Esophagus squamous epithelium (tissue), 5 donors: ENCODE measurements at regions not wholly inside any gene's neighbourhood (a gene's known extent, or its start where the extent isn't known, plus 50 kb on each side); places are given as distances from the start of the nearest gene placed in this dataset.

ENCODE experiments used
- DNase-seq: peaks from one replicate; lab custom pipeline; 2025; lab: John Stamatoyannopoulos, UW
- H3K27ac ChIP-seq, 4 donors: fragments of 200-600 bp; sonication (generic); one replicate each; pipeline ENCODE4 v1.5.1; 2016 to 2019; ENCODE audit warnings: mild to moderate bottlenecking in 1 of 4
- H3K27me3 ChIP-seq, 4 donors: fragments of 200-600 bp; sonication (generic); 1 replicate in 3 of 4; 2 replicates in 1 of 4; pipeline versions ENCODE4 v1.5.1 to v1.6.0; 2017 to 2021; ENCODE audit warnings: antibody characterized with exemption in 1 of 4
- H3K36me3 ChIP-seq, 3 donors: fragments of 200-600 bp; sonication (generic); one replicate each; pipeline ENCODE4 v1.5.1; 2016 to 2019
- H3K4me1 ChIP-seq, 3 donors: fragments of 200-600 bp; sonication (generic); one replicate each; pipeline ENCODE4 v1.5.1; 2017 to 2019
- H3K4me3 ChIP-seq, 4 donors: fragments of 200-600 bp; sonication (generic); 1 replicate in 3 of 4; 2 replicates in 1 of 4; pipeline ENCODE4 v1.5.1; 2016 to 2019; ENCODE audit warnings: mild to moderate bottlenecking in 2 of 4, moderate library complexity in 1 of 4
- H3K9me3 ChIP-seq, 3 donors: fragments of 200-600 bp; sonication (generic); one replicate each; pipeline ENCODE4 v1.5.1; 2016 to 2019
- POLR2A ChIP-seq, 4 donors: fragments of 450-650 bp; IDR thresholded peaks; one replicate each; pipeline ENCODE4 v1.6.1; 2017; ENCODE audit warnings: antibody characterized with exemption in 4 of 4, mild to moderate bottlenecking in 4 of 4, moderate library complexity in 3 of 4
- WGBS, 2 donors: methylation state at CpG; one replicate each; pipeline ENCODE4 v1.1.5; 2018; 5-methylcytosine and 5-hydroxymethylcytosine counted together
- intact Hi-C: fragments of 100-400 bp; cut with DNase I; formaldehyde crosslinking; loops from one replicate; pipeline ENCODE4 v1.15.0; 2022
- TF ChIP-seq, protein P1 (sequence below), 6 experiments: fragments of 450-650 bp in 4 of 6; fragments of 200-600 bp in 2 of 6; sonication (generic) in 2 of 6; IDR thresholded peaks; one replicate each; pipeline ENCODE4 v1.5.1; 2016 to 2019; ENCODE audit warnings: antibody characterized with exemption in 6 of 6, mild to moderate bottlenecking in 4 of 6, moderate library complexity in 4 of 6
- donor health status: DM: yes; HTN: yes; CAD: no.

DNA sequence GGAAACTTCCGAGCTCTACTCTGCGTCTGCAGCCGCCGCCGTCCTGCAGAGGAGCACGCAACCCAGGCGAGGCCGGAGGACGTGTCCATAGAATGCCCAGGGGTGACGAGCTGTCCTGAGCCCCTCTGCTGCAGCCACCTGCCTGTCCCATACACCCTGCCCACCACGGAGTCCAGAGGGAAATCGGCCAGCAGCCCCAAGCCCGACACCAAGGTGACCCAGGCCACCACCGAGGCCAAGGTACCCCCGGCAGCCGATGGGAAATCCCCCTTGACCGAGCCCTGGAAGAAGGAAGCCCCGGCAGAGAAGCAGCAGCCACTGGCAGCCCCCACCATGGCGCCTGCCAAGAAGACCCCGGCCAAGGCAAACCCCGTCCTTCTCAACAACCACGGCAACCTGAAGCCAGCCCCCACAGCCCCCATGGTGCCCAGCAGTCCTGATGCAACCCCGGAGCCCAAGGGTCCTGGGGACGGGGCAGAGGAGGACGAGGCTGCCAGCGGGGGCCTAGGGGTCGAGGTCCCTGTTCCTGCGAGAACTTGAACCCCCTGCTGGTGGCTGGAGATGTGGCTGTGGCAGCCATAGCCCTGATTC lies 128.7 kb upstream of the C14orf180 start:
- intact Hi-C loops, result no loop called here
- TF ChIP-seq, protein P1, sequence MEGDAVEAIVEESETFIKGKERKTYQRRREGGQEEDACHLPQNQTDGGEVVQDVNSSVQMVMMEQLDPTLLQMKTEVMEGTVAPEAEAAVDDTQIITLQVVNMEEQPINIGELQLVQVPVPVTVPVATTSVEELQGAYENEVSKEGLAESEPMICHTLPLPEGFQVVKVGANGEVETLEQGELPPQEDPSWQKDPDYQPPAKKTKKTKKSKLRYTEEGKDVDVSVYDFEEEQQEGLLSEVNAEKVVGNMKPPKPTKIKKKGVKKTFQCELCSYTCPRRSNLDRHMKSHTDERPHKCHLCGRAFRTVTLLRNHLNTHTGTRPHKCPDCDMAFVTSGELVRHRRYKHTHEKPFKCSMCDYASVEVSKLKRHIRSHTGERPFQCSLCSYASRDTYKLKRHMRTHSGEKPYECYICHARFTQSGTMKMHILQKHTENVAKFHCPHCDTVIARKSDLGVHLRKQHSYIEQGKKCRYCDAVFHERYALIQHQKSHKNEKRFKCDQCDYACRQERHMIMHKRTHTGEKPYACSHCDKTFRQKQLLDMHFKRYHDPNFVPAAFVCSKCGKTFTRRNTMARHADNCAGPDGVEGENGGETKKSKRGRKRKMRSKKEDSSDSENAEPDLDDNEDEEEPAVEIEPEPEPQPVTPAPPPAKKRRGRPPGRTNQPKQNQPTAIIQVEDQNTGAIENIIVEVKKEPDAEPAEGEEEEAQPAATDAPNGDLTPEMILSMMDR (IDR thresholded peaks at IDR 0.05), result no peak
- no peak for TF ChIP-seq POLR2A (IDR thresholded peaks at IDR 0.05)
- no peak for DNase-seq
- Histone ChIP-seq H3K36me3 (no peaks in the 10 kb centered on the region), H3K4me1 (no peaks in the 10 kb centered on the region), H3K27ac (no peak overlapping the region), H3K4me3 (no peak overlapping the region), H3K27me3 (peaks cover 0 to 43% (median 0%) of the 10 kb centered on the region in 4 donors), H3K9me3 (peaks cover 0 to 13% (median 7%) of the 10 kb centered on the region in 3 donors)
- whole genome bisulfite sequencing, 2 donors, result 97 to 99% methylated on average over 5 to 9 of the region's 28 CpGs

DNA sequence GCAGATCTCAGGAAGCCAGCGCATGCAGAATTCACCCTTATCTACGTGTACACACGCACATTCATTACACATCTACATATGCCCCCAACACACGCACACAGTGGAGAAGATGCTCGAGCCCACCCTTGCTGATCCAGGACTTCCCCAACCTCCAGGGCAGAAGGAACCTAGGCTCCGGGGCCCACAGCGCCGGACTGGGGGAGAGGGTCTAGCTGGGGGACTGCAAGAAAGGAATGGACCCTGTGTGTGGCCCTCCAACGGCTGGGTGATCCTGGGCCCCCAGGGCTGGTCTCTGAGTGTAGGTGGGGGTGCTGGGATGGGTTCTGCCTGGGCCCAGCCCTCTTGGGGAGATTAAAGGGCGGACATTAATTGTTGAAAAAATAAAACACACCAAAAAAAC lies 128.1 kb upstream of the C14orf180 start:
- no peak for DNase-seq
- Histone ChIP-seq H3K36me3 (no peaks in the 10 kb centered on the region), H3K27ac (no peak overlapping the region), H3K4me1 (no peaks in the 10 kb centered on the region), H3K4me3 (no peak overlapping the region), H3K27me3 (peaks cover 0 to 37% (median 0%) of the 10 kb centered on the region in 4 donors), H3K9me3 (peaks cover 0 to 13% (median 7%) of the 10 kb centered on the region in 3 donors)
- TF ChIP-seq POLR2A (IDR thresholded peaks at IDR 0.05), result no peak
- TF ChIP-seq, protein P1 (IDR thresholded peaks at IDR 0.05), result no peak
- intact Hi-C loops, result no loop called here
- WGBS, 2 donors, result 70 to 73% methylated on average over 3 to 8 of the region's 10 CpGs

DNA sequence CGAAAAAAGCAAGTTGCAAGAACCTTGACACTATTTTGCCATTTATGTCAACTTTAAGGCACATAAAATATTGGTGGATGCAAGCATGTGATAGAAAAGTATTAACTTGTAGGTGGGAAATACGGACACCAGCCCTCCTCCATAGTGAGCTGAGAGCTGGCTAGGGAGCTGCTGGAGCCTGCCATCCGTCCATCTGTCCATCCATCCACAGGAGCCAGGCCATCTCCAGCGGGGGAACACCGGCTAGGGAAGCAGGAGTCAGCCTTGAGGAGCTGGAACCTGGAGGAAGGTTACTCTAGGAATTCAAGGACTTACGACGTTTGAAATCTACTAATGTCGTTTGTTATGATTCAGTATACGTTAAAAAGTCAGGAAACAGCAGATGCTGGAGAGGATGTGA lies 120.7 kb upstream of the C14orf180 start:
- intact Hi-C loops, result no loop called here
- DNase-seq, result no peak
- H3K9me3 ChIP-seq, result no peaks in the 10 kb centered on the region
- H3K4me3 ChIP-seq, result no peak overlapping the region
- peaks cover 0 to 60% (median 9%) of the 10 kb centered on the region in 4 donors for H3K27me3 ChIP-seq
- no peak for TF ChIP-seq POLR2A (IDR thresholded peaks at IDR 0.05)
- TF ChIP-seq, protein P1 (IDR thresholded peaks at IDR 0.05), result no peak
- H3K27ac ChIP-seq, result no peak overlapping the region
- H3K4me1 ChIP-seq, result peaks cover 7 to 15% (median 12%) of the 10 kb centered on the region in 3 donors
- no peaks in the 10 kb centered on the region for H3K36me3 ChIP-seq
- 52 to 67% methylated on average over 9 of the region's 9 CpGs for WGBS, 2 donors

DNA sequence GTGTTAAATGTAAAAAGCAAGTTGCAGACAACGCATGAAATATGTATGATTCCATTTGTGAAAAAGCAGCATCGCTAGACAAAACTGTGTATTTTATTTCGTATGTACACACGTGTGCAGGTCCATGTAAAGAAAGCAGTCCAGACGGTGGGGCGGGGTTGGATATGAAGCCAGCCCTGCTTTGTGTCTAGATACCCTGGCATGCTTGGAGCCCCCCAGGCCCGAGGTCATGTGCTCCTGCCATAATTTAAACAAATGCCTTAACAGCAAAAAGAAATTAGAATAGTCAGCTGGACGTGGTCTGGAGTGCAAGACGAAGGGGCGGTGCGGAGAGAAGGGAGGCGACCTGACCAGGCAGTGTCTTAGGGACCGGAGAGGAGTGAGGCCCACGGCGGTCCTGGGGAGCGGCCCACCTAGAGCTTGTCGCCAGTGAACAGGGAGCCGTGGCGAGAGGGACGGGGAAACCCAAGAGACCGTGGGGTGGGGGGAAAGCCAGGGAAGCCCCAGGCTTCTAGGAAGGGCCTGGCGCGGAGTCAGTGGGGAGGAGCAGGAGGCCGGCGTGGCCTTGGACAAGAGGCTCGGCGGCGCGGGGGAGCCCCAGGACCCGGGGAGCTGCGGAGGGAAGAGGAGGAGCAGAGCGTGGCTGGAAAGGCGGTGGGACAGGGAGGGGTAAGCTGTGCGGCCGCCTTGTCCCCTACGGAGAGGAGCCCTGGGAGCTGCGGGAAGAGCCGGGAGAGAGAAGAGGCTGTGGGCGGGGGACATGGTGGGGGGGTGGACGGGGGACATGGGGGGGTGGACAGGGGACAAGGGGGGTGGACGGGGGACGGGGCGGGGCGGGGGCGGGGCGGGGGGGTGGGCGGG lies 118.5 kb upstream of the C14orf180 start:
- 17 to 26% methylated on average over 31 to 32 of the region's 47 CpGs for WGBS, 2 donors
- no peak for DNase-seq
- intact Hi-C loops, result no loop called here
- no peaks in the 10 kb centered on the region for H3K36me3 ChIP-seq
- H3K9me3 ChIP-seq, result no peaks in the 10 kb centered on the region
- peak overlapping the region in 3 of 4 donors; percentile 1 to 38 (median 19) for H3K4me3 ChIP-seq
- H3K27ac ChIP-seq, result no peak overlapping the region
- TF ChIP-seq, protein P1 (IDR thresholded peaks at IDR 0.05), result no peak
- H3K4me1 ChIP-seq, result peaks cover 7 to 15% (median 12%) of the 10 kb centered on the region in 3 donors
- H3K27me3 ChIP-seq, result peaks cover 0 to 78% (median 9%) of the 10 kb centered on the region in 4 donors
